NCI-H748 treated with DMSO at 0.1 percent for 48 hours (cell line): ENCODE measurements at regions not wholly inside any gene's neighbourhood (a gene's known extent, or its start where the extent isn't known, plus 50 kb on each side); places are given as distances from the start of the nearest gene placed in this dataset.
A peak's percentile ranks its signal among the peaks of the same experiment; 100 is the strongest.

Experiments
- DNase-seq: peaks from one replicate; lab custom pipeline; 2025; lab: John Stamatoyannopoulos, UW

GRCh38 chr15:92304223-92304975, 89.3 kb upstream of the ST8SIA2 start:
- DNase-seq, result no peak

DNA sequence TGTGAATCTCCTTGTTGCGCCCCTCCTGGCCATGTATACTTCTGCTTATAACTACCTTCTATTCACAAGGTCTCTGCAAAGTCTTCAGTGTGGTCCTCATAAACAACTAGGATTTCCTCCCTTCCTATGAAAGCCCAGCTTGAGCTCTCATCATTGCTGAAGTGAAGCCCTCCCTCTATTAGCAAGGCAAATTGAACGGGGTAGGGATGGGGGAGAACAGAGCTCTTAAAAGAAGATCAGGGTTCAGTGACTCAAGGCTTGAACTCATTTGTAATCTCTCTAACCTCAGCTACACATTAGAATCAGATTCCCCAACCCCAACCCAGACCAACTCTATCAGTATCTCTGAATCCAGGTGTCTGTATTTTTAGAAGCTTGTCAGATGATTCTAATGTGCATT, 88.3 kb upstream of the ST8SIA2 start:
- no peak for DNase-seq

DNA sequence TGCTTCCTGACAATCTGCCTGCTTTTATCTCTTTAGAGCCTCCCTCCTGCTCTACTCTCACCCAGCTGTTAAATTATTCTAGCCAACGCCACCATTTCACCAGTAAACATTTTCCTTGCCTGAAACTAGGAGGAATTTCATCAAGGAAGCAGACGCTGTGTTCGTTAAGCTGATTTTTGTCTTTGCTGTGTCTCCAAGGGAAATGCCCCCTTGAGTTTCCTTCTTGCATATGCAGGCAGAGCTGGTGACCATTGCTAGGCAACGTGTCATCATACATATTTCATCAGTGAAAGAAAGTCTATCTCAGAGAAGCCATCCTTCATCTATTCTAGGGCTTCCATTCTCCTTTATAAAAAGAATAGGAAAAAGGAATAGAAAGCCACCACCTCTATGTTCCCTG, 87.0 kb upstream of the ST8SIA2 start:
- DNase-seq, result no peak

- DNase-seq, result no peak
Observed at GRCh38 chr15:92315144-92315543, 78.5 kb upstream of the ST8SIA2 start.

DNA sequence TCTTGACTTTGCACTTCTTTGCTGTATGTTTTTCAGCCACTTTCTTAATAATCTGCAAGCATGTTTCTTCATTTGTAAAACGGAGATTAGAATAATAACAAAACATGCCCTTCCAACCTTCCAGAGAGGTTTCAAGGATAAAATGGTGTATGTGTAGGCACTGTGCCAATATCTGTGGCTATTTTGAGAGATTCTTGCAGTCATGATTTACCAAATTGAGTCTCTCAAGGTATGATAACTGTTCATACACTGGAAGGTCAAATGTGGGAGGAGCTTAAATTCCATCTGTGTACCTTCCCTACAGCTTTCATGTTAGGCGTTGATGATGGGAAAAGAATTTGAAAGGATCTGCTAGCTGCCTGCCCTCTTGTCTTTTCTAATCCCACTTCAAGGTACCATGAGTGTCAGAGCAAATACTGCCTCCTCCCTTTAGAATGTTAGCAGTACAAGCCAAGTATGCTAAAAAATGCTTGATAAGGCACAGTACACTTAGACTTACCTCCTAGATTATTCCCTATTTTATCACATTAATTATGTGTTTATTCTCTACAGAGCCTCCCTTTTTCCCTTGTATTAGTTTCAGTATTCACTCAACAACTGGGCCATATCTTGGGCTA, 78.0 kb upstream of the ST8SIA2 start:
- no peak for DNase-seq

GRCh38 chr15:92316586-92317295, 76.9 kb upstream of the ST8SIA2 start:
- no peak for DNase-seq

- no peak for DNase-seq
Observed at GRCh38 chr15:92320012-92320699, 73.5 kb upstream of the ST8SIA2 start.

DNA sequence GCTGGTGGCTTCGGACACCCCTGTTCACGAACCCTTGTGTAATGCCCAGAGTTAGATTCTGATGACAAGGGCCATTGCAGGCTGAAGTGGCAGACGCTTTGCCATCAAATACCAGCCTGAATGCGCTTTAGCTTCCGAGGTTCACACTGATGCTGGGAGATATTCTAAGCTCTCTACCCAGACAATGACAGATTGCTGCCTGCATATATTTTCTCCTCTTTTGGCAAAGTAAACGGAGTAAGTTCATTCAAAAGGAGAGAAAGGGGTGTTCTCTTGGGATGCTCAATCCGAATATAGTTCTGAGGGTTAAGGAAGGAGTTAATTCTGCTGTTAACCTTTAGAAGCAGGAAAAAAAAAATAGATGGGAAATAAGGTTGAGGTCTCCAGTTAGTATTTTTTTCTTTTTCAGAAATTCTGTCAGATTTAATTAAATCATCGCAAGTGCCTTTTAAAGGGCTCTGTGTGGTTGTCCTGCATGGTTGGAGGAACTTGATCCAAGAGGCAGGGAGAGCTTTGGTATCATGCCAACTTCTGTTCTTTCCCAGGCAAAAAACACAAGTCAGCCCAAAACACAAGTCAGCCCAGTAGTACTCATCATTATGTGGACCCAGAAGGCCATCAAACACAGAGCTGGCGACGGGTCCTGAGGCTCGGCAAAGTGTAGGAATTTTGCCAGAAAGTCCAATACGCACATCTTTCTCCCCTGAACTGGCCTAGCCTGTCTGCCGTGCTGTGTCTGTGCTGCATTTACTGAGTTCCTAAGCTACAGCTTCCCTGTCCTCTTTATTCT, 70.9 kb upstream of the ST8SIA2 start:
- DNase-seq, result no peak

DNA sequence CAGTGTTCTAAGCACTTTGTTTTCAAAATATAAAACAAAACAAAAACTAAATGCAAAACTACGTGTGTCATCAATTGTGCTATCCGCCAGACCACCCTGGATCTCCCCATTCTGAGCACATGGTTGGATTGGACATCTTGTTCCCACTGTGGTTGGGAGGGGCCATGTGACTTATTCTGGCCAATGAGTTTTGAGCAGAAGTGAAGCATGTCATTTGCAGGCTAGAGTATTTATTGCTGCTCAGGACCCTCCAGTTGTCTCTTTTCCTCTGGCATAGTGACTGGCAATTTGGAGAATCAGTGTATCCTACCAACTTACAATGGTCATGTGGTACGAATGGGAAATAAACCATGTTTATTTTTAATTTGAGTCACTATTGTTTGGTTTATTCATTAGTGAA, 70.2 kb upstream of the ST8SIA2 start:
- no peak for DNase-seq

- DNase-seq, result peak; percentile 21
Observed at GRCh38 chr15:92324101-92324963, 69.3 kb upstream of the ST8SIA2 start.

DNA sequence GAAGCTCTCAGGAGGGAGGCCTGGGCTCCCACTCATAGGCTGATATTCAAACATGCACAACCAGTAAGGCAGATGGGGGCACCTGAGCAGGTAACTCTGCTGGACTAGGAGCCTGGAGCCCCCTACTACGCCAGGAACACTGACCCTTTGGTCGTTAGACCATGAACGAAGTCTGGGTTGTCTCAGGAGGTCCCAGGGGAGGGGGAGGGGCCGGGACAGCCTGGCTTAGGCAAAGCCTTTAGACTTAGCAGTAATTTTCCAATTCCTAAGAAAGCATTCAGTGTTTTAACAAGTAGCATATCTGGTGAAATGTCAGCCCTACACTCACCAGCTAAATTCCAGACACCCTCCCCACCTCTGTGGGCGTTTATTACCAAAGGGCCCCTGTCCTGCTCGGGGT, 67.4 kb upstream of the ST8SIA2 start:
- DNase-seq, result no peak

DNA sequence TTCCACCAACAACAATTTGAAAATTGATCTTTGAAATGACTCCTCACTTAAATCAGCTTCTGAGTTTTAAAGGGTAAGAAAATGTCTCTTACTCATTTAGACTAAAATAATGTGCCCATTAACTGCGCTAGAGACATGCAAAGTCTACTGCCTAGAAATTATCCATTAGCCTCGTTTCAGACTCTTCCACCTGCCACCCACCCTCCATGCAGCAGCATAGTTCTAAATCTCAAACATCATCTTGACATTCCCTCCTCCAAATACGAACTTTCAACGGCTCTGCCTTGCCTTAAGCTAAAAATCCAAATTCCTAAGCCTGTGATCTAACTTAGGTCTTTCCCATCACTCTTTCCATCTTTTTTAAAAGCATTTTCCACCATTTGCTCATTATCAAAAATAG, 66.6 kb upstream of the ST8SIA2 start:
- DNase-seq, result no peak

DNA sequence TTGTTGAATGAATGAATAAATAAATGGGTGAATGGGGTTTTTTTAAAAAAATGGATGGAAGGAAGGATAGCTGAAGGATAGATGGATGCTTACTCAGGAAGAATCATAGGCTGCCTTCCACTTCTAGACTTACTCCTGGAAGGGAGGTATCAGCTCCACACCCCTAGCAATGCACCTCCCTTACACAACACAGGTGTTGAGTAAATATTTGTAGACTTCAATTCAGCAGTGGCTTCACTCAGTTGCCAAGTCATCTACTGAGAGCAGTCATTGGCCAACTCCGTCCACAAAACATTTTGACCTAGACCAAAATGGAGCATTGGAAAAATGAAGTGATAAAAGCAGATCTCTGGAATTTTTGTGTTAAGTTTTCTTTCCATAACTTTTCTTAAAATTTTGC, 65.5 kb upstream of the ST8SIA2 start:
- no peak for DNase-seq

DNA sequence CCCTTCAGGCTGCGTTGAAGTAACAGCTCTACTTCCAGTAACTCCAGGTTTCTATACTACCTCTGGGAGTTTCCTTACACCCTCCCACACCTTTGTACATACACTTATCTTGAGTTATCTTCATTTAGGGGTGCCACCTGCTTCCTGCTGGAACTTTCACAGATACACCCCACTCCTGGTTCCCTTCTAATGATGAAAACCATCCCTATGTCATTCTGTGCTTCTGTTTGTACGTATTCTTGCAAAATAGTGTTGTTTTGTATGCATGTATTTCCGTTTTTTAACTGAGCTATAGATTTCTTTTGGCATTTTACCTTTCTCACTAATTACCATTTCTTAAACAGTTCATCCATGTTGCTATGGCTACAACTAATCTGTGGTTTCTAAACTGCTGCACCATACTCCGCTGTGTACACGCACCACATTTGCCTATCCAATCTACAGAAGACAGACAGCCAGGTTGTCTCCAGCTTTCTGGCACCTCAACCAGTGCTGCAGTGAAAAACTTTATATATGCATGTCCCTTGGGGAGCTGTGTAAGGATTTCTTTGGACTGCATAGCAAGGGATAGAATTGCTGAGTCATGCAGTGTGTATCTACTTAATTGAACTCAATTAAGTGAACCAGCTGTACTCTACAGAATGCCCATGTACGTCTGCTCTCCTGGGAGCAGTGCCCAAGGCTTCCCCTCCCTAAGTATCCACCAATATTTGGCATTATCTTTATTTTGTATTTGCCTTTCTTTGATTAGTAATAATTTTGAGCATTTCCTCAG, 61.4 kb upstream of the ST8SIA2 start:
- DNase-seq, result no peak

DNA sequence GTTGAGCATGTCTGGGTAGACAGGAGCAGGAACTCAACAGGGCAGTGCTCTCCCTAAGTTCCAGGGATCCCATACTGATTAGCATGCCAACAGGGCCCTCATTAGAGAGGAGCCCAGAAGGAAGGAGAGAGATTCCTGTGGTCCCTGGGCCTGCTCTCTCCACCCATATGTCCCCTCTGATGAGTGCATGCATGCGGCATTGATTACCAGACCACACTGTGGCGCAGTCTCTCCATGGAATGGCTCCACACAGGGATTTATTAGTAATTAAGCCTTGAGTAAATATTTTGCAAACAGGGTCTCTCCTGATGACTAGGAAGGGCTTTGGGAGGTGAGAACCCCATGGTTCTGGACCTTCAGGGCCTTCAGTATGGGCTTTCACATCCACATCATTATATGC, 60.0 kb upstream of the ST8SIA2 start:
- no peak for DNase-seq

- no peak for DNase-seq
Observed at GRCh38 chr15:92336419-92336987, 57.2 kb upstream of the ST8SIA2 start.

DNA sequence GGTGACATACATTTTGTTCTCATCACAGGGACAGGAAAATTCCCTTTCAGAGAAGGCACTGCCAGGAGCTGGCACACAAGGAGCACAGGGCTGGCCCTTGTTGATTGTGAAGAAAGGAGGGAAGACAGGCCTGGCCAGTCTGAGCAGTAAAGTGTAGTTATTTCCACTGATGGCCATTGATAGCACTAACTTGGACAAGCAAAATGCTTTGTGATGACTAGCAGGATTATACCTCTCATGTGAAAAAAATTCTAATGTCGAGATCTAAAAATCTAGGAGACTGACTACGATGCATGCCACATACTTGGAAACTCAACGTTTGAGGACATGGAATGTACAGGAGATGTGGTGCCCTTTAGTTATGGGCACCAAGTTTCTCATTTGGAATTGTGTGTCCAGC, 54.3 kb upstream of the ST8SIA2 start:
- no peak for DNase-seq
